Stimulated activated CD8-positive, alpha-beta memory T cell treated with anti-CD3 and anti-CD28 coated beads, Interleukin-15, amount 100 ng/mL, for 24 hours (primary cell): ENCODE measurements at regions not wholly inside any gene's neighbourhood (a gene's known extent, or its start where the extent isn't known, plus 50 kb on each side); places are given as distances from the start of the nearest gene placed in this dataset.

ENCODE experiments used
- DNase-seq: peaks from one replicate; pipeline ENCODE4 v3.0.0-alpha.2; 2020; ENCODE audit warnings: low read depth

DNA sequence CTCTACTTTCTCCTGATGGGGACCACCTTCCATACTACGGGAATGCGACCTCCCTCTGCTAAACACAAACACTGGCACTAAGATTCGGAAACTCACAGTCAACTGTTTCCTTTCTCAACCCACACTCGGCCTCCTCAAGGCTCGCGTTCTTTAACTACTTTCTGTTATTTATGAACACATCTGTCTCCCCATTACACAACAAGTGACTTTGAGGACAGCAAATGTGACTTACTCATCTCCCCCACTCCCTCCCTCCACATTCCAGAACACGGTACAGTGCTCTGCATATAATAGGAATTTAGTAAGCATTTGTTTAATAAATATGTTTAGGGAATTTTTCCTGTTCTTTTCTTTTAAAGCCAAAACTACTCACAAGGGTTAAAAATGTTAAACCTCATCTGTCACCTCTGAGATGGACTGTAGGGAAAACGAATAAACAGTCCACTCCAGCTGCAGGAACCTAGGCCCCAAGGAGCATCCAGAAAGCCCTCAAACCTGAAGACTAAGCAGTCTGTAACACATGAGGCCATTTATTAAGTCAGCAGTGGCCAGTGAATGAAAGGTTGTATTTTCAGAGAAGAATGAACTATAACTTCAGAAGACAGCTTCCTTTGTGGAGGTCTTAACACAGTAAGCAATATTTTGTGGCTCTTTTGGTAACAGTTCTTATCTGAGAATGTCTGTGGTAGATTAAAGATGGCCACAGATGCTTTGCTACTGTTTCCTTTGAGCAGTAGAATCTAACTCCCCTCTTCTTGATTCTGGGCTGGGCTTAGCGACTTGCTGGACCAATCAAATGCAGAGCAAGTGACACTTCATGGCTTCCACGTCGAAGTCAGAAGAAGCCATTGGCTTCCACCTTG is 209.6 kb upstream of the DTNBP1 start:
- DNase-seq: no peak

GRCh38 chr6:15871276-15871675 is 208.4 kb upstream of the DTNBP1 start:
- DNase-seq: no peak

GRCh38 chr6:15870333-15871043 is 207.7 kb upstream of the DTNBP1 start:
- no peak for DNase-seq

GRCh38 chr6:15864708-15865062 is 201.9 kb upstream of the DTNBP1 start:
- no peak for DNase-seq

GRCh38 chr6:15864038-15864707 is 201.3 kb upstream of the DTNBP1 start:
- DNase-seq: no peak

DNA sequence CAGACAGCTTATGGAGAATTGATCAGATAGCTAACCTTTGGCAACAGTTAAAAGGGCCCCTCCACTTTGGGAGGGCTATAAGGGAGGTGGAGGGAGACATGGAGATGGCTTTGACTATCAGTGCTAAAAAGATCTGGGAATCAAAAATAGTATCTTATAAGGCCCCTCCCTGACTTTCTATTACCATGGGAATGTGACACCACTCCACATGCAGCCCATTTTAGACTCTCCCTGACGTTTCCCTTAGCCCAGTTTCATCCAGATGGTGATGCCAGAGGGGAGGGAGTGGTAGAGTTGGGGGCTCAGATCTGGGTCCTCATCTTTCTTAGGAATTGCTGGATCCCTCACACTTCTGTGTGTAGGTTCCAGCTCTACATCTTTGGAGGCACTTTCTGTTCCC is 200.0 kb upstream of the DTNBP1 start:
- DNase-seq: no peak

GRCh38 chr6:15861486-15861885 is 198.7 kb upstream of the DTNBP1 start:
- no peak for DNase-seq

GRCh38 chr6:15854826-15855710 is 192.2 kb upstream of the DTNBP1 start:
- no peak for DNase-seq

DNA sequence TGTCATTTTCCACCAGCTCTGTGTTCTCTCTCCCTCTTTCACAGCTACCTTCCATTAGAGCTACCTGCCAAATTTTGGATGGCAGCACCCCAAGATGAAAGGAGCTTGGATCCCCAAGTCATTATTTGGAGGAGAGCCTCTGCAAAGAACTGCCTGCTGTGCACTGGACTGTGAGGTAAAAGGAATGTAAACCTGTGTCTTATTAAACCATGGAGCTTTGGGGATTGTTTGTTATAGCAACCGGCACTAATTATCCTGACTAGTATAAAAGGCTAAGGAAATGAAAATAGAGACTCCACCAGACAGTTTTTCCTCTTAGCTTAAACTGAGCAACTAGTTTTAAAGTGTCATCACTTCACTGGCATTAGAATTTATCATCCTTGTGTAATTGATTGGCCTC is 191.6 kb upstream of the DTNBP1 start:
- no peak for DNase-seq

DNA sequence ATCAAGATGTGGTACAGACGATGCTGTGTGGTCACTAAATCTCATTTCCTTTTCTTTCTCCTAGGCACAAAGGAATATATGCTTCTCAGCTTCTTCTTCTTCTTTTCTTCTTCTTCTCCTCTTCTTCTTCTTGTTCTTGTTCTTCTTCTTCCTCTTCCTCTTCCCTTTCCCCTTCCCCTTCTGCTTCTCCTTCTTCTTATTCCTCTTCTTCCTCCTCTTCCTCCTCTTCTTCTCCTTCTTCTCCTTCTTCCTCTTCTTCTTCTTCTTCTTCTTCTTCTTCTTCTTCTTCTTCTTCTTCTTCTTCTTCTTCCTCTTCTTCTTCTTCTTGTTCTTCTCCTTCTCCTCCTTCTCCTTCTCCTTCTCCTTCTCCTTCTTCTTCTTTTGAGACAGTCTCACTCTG is 190.4 kb upstream of the DTNBP1 start:
- no peak for DNase-seq

DNA sequence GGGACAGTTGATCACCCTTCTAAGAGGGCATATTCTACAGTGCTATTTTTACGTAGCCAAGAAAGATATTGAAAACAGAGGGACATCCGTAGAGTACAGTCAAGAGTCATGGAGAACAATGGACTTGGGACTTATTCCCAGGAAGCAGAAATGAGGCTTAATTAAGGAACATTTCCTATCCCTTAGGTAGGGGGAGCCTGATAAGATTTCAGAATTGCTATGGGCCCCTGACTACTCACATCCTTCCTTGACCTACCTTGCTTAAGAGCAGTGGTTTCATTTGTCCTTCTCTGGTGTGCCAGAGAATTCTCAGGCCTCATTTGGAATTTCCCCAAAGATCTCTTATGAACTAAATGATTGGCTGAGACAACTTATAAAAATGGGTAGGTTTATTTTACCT is 189.5 kb upstream of the DTNBP1 start:
- no peak for DNase-seq

- no peak for DNase-seq
Measured at GRCh38 chr6:15849395-15849794, 186.6 kb upstream of the DTNBP1 start.

- no peak for DNase-seq
Measured at GRCh38 chr6:15845492-15845891, 182.7 kb upstream of the DTNBP1 start.

DNA sequence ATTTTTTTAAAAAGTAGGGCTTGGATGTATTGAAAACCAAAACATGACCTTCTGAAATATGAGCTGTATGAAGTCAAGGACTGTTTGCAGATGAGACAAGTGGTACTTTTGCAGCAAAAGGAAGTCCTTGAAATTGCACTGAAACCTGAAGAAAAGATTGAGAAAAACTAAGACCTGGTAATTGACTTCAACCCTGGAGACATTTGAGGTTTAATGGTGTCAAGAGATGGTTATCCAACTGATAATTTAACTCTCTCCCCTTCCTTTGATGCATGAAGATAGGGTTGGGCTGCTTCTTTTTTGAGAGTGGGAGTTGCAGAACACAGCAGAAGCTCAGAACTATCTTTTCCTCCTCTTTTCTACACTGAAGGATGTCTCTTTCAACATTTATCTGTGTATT is 180.9 kb upstream of the DTNBP1 start:
- no peak for DNase-seq

DNA sequence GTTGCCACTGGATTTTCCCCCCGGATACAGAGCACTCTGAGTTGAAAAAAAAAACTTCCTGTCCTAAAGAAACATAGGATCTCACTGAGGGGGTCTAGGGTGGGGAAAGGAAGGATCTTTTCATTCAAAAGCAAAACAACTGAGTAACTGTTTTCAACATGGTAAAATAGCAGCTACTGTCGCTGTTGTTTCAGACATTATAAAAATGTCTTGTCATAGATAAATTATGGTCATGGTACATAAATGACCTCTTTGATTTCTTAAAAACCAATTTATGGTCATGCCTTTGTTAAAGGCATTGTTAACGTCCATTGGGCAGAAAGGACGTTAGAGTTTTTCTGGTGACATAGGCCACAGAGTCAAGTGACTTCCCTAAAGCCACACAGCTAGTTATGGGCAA is 180.4 kb upstream of the DTNBP1 start:
- DNase-seq: no peak

DNA sequence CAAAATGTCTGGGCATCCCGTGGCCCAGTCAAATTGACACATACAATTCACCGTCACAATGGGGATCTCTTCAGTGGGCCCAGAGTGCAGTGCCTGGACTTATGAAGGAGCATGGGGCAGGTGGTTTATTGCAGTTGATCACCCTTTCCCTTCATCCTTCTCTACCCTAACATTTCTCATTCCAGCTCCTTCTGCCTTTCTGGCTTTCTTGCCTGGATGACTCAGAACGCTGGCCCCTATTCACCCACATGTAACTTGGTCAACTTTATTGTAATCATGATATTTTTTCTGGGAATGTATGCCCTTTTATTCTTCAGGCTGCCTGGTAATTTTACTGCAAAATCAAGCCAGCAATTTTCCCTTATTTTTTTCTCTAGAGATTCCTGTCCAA is 179.9 kb upstream of the DTNBP1 start:
- no peak for DNase-seq

DNA sequence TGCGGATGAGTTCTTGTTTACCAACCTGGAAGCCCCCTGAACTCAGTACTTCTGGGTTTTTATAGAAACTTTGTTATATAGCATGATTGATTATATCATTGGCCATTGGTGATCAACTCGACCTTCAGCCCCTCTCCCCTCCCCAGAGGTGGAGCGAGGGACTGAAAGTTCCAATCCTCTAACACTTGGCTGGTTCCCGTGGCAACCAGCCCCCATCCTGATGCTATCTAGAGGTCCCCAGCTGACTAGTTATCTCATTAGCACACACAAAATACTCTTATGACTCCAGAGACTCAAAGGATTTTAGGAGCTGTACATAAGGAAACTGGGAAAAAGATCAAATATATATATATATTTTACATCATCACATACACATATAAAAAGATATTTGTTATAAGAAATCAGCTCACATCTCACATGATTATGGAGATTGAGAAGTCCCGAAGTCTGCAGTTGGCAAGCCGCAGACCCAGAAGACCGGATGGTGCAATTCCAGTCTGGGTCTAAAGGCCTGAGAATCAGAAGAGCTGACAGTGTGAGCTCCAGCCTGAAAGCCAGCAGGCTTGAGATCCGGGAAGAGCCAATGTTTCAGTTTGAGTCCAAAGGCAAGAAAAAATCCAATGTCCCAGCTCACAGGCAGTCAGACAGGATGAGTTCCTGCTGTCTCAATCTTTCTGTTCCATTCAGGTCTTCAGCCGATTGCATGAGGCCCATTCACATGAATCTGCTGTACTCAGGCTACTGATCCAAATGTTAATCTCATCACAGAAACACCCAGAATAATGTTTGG is 179.3 kb upstream of the DTNBP1 start:
- no peak for DNase-seq

GRCh38 chr6:15839969-15840541 is 177.2 kb upstream of the DTNBP1 start:
- no peak for DNase-seq

GRCh38 chr6:15837205-15837604 is 174.4 kb upstream of the DTNBP1 start:
- no peak for DNase-seq

- DNase-seq: no peak
Measured at GRCh38 chr6:15832841-15833240, 170.0 kb upstream of the DTNBP1 start.

- DNase-seq: no peak
Measured at GRCh38 chr6:15829156-15829555, 166.3 kb upstream of the DTNBP1 start.
